Activated CD4-positive, alpha-beta T cell treated with anti-CD3 and anti-CD28 coated beads, Interleukin-2, Interleukin-4, amounts not matched to agents 100 ng/mL and 50 ng/mL, durations not matched to agents 16 hours and 8 hours (primary cell): ENCODE measurements at regions not wholly inside any gene's neighbourhood (a gene's known extent, or its start where the extent isn't known, plus 50 kb on each side); places are given as distances from the start of the nearest gene placed in this dataset.

Experiments
- DNase-seq: peaks from one replicate; pipeline ENCODE4 v3.0.0-alpha.2; 2020; ENCODE audit warnings: low spot score

DNA sequence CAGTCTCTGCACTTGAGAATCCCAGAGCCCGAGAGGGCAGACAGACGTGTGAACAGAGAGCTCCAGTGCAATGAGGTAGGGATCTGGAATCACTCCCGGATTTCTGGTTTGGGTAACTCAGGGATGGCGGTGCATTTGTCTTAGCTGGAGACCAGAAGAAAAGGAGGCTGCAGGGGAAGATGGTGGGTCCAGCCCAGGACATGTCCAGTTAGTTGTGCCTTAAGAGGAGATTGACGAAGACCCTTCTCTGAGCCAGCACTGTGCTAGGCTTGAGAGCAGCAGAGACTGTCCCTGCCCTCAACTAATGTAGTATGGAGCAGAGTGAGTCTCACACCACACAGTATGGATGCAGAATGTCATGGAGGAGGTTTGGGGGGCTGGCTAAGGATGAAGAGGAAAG, 150.6 kb upstream of the COPS8 start:
- no peak for DNase-seq

DNA sequence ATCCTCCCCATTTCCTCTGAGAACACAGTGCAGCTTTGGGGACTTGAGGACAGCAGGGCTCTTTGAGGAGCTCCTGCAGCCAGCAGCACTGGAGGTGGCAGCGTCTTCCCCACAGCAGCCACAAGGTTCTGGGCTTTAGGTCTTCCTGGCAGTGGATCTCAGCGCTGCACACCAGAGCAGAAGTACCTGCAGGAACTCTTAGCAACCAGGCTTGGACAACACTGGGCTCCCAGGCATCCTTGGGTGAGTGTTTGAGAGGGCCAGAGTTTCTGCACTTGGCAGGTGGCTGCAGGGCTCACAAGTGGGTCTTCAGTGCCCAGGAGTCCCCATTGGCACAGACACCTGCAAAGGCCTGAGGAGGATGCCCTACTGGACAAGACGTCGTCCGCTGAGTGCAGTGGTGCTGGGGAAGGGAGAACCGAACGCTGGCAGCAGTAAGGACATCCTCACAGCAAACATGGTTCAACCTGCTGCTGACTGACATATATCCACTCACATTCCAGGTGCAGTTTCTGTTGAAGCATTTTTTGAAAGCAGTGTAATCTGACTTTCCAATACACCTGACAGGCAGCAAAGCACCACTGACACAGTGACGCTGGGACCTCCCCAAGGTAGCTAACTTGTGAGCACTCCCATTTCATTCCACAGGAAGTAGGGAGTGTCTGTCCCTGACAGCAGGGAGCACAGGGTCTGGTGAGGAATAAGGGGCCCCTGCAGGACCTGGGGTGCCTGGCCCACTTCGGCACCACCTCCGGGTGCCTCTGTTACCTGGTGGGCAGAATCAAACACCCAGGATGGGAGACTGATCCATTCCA, 149.9 kb upstream of the COPS8 start:
- DNase-seq, result no peak

DNA sequence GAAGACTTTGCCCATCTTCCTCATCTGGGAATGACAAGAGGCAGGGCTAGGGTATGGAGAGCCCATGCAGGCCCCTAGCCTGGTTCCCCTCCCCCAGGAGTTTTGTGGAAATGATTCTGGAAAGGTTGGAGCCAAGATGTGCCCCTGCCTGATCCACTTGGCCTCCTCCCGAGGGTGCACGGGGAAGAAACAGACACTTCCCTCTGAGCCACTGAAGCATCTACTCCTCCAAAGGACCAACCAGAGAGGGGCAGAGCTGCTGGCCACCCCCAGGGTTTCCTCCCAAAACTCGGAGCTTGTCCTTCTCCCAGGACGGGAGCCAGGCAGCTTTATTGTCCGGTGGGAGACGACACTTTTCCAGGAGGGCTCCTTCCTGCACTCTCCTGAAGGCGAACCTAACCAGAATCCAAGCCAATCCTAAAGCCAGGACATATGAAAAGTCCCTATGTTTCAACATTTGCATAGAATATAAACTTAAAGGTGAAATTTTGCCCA, 149.2 kb upstream of the COPS8 start:
- no peak for DNase-seq

DNA sequence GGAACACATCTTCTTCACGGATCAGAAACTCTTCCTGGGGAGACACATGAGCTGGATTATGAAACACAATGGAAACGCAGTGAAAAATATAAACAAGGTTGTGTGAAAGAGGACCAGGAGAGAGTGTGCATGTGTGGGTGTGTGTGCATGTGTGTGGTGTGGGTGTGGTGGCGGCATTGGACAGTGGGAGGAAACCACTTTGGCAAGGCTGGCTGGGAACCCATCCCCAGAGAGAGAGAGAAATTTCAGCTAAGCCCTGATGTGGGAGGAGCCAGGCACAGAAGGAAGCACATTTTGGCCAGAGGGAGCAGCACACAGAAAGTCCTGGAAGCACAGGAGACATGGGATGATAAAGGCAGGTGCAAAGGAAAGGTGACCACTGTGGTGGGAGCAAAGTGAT, 147.6 kb upstream of the COPS8 start:
- no peak for DNase-seq

DNA sequence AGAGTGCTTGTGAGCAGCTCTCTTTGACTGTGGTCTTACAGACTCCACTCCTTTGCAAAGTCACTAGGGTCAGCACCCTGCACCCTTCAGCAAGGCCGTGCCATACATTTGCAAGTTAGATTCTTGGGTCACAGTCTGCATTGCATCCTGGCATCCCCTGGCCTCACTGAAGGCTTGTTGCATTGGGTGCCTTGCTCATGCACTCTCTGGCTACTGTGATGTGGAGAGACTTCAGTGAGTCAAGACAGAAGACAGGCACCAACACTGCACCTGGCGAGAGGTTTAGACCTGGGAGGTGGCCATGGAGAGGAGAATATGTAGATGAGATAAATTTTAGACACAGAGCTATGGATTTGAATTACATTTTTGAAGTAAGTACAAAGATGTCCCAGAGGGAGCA, 146.4 kb upstream of the COPS8 start:
- no peak for DNase-seq

DNA sequence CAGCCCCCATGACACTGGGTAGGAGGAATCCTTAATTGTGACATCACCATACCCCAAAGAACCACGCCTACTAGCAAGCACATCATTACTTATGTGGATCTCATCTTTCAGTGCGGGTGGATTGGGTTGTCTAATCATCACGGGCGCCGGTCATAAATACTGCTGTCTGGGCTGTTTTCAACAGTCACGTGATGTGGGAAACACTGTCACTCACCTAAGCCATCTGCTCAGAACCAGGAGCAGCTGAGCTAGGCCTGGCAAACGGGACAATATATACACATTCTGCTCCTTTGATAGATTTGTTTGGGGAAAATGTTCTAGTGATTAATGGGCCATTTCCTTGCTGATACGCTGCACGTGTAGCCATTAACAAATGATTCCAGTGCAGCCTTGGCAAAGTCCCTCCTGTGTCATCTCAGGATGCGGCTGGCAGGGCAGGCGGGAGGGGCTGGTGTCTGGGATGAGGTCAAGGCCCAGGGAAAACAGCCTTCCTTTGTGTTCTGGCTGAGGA, 145.9 kb upstream of the COPS8 start:
- no peak for DNase-seq

DNA sequence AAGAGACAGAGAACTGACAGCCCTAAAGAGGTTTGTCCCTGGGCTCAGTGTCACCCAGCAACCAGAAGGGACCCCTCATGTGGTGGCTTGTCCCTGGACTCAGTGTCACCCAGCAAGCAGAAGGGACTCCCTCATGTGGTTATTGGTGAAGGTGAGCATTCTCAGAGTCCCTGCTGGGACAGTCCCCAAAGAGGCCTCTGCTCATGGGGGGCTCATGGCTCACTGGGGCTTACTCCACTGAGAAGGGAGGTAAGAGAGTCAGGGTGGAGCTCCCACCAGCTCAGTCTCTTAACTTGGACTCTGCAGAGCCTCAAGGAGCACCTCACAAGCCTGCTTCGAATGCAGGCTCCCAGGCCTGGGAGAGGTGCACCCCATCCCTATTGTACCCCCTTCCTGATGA, 145.2 kb upstream of the COPS8 start:
- no peak for DNase-seq

DNA sequence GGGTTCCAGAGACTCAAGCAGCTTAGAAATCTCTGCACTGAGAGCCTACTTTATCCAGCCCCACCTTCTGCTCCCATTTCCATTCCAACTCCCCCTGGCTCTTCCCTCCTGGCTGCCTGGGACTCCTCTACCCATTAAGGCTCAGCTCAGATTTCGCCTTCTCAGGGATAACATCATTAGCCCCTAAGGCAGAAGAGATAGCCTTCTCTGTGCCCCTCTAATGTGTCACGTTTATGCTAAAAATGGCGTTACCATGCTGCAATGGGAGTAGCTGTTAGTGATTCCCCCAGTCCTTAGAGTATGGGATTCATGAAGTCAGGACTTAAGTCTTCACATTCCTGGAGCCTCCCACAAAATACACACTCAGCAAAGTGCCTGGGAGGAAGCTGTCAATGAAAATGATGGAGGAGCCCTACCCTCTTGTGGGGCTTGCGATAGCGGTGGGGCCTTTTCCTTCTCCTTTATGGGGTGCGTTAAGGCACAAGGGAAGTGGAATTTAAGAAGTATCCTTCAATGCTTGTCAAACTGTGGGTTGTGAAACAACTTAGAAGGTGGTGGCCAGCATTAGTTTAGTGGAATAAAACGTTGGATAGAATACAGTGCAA, 144.7 kb upstream of the COPS8 start:
- no peak for DNase-seq

DNA sequence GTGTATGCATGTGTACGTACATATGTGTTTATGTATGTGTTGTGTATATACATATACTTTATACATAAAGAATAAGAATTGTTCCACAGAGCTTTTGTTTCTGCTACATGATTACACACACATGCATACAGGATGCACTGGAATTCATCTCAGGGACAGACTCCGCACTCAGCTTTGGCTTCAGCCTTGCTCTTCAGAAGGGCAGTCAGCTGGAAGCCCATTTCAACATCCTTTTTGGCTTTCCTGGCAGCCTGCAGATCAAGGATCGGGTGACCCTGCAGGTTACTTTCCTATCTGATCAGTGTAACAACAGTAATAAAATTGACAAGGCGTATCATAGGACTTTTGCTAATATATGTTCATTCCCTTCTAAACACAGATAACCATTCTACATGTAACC, 144.1 kb upstream of the COPS8 start:
- no peak for DNase-seq

DNA sequence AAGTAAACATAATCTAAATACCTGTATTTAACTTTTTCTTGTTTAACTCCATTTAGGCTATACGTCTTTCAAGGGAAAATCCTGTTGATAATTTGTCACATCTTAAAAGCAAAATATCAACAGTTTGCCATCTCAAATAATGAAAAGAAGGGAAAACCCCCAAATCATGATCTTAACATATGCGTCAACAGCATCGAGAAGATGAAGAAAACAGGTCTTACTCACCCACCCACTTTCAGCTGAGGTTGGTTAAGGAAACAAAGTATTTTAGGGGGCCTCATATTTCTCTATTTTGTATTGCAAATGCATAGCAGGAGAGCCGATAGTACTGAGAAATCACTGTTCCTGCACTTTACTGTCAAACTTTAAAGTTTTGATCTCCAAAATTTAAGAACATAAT, 143.1 kb upstream of the COPS8 start:
- DNase-seq, result no peak

DNA sequence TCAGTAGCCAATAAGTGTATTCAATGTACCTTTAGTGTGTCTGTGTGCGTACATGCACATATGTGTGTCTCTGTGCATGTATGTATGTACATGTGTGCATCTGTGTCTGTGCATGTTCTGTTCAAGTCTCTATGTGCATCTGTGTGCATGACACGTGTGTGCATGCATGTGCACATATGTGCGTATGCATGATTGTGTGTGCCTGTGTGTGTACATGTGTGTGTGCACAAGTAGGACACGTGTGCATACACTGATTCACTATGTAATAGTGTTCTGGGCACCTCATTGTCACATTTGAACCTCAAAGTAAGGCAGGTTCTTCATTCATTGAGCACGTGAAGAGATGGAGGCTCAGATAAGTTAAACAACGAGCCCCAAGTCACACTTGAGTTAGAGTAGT, 142.6 kb upstream of the COPS8 start:
- DNase-seq, result no peak

DNA sequence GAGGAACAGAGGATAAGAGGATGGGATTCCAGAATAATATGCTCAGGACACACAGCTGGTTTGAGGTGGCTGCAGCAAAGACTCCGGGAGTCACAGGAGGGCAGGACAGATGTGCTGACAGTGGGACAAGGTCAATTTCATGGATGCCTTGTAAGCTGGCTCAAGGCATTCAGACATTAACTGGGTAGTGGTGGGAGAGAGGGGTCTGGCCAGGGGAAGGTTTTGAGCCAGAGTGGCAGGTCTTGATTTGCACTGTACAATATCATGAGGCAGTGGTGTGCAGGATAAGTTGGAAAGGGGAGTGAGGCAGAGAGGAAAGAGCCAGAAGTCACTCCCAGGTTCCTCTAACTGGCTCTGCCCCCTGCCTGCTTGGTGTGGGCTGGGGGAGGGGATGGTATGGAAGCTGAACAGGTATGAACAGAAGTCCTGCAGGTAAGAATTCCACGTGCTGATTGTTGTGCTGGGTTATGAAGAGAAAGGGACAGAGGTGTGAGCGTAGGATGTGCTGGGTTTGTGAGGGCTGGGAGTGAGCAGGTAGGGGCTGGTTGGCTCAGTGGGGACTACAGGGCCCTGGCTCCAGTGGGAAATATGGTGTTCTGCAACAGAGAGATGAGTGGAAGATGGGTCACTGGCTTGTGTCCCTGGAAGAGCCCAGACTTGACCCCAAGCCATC, 141.7 kb upstream of the COPS8 start:
- DNase-seq, result no peak

DNA sequence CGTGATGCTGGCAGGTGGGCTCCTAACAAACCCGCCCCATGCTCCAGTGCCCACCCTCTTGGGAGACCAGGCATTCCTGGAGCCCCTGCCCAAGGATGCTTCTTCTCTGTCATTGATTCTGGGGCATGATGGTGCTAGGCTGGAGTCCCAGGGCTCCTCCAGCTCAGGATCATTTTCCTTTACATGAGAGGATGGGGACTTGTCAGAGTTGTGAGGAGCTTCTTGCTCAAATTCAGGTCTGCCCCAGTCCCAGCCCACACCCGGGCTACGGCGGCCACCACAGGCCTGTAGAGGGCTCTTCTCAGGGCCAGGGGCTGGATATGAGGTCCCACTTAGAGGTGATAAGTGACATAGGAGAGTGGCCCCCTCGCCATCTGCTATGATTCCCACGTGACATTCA, 141.1 kb upstream of the COPS8 start:
- DNase-seq, result no peak

DNA sequence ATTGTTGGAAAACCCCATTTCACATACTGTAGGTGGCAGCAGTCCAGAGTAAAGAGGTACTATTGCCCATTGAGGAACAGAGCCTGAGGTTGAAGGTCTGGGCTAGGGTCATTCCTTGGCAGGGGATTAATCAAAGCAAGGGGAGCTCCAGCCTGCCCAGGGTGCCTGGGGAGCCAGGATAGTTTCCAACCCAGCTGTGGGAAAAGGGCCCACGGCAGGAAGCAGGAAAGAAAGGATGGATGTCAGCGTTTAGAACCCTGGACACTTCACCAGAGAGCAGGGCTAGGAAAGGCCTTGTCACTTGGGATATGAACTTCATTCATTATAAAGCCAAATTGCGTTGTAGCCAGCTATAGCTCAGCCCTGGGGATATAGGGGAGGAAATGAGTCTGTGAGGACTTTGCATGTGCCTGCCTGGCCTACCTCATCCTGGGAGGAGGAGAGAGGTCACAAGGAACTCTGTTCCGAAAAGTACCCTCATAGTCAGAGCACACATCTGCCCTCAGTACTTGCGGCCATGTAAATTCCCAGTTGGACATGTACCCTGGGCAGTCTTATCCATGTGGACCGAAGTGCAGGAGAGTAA, 140.2 kb upstream of the COPS8 start:
- DNase-seq, result no peak

DNA sequence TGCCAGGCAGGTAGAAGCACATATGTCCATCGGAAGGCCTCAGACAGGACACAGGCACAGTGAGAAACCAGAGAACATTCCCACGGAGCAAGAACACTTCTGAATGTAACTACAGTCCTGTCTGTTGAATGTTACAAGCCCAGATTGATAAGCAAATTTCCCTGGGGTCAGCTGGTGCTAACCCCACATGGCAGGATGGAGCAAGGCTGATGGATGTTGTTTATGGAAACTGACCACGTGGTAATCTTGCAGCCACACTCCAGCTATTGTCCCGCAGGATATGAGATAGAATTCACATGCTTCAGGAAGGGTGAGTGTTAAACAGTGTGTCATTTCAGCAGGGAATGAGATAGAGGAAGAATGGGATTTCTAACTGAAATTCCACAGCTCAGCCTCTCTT, 138.8 kb upstream of the COPS8 start:
- no peak for DNase-seq

DNA sequence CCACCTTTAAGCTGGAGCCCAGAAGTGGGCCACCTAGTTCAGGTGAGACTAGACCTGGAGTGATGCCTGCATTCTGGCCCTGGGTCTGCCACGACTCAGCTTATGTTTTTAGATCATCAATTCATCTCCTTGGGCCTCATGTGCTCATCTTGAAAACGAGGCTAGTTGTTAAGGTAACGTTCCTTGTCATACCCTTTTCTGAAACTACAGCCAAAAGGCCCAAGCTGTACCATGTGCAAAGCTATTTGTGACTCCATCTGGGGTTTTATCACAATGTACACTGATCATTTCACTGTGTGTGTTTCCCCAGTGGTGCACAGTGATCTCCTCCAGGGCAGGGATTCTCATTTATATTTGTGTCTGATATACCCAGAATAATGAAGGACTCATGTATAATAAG, 138.4 kb upstream of the COPS8 start:
- DNase-seq, result no peak

DNA sequence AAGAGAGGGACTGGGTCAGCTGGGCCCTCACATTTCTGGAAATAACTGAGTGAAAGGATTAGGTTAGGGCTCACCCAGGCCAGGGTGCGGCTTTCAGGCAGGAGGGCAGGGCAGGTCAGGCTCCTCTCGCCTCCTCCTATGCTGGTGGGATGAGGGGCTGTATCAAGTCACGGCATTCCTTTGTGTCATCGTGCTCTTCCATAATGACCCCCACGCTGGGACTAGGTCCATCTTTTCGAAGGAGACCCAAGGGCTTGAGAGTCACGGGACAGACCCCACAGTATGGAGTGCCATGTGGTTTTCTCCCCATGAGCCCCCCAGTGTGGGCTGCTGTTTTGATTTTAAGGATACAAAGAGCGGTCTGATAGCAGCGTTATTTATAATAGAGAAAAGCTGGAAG, 137.8 kb upstream of the COPS8 start:
- no peak for DNase-seq

DNA sequence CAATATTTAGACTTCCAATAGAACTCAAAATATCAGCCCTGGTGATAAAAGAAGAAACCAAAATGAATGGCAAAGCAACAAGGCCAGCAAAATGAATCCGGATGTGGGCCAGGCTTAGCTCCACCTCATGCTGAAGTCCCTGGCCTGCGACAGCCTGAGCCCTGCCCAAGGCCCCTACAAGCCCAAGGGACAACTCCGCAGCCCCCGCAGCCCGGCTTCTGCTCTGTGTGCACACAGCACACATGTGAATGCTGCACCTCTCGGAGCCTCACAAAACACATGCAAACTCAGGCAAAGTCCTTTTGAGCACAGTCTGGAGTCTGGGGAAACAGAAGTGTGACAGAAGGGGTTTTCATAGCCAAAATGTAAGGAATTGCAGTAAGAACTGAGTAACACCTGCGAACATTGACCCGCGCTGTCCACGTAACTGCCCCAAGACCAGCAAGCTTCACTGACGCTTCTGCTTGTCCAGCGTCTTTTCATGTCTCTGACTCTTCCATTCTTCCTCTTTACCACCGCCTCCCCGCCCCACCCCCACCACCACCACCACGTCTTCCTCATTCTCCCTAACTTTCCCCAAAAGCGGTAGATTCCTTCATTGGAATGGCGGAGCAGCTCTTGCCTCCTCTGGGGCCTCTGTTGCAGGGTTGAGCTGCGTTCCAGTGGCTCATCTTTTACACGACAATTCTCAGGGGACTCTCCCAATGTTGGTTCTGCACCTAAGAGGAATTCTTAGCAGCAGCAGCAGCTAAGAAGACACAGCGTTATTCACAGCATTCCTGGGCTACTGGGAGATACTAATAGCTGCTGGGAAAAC, 136.4 kb upstream of the COPS8 start:
- no peak for DNase-seq

DNA sequence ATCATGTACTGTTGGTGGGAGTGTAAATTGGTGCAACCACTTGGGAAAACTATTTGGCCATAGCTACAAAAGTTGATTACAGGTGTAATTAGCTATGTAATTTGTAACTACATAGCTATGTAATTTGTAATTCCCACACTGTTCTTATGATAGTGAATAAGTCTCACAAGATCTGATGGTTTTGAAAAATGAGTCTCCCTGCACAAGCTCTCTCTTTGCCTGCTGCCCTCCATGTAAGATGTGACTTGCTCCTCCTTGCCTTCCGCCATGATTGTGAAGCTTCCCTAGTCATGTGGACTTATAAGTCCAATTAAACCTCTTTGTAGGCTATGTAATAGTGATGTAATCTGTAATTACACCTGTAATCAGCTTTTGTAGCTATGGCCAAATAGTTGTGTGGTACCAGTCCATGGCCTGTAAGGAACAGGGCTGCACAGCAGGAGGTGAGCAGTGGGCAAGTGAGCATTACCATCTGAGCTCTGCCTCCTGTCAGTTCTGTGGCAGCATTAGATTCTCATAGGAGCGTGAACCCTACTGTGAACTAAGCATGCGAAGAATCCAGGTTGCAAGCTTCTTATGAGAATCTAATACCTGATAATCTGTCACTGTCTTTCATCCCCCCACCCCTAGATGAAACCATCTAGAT, 133.7 kb upstream of the COPS8 start:
- DNase-seq, result no peak

DNA sequence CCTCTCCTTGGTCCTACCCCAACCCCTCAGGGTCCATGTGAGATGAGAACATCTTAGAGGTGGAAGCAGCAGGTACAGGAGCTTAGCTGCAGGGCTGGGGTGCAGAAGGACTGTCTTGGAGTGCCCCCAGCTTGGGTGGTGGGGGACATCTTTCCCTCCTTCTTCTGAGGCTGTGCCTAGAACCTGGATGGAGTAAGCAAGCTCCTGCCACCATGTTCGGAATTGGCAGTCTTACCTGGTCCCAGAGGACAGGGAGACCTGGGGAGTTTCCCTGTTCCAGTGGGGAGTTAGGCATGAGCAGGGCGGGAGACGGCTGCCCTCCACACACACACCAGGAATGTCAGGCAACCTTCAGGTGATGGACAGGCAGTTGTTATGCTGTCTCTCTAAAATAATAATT, 131.0 kb upstream of the COPS8 start:
- DNase-seq, result no peak

DNA sequence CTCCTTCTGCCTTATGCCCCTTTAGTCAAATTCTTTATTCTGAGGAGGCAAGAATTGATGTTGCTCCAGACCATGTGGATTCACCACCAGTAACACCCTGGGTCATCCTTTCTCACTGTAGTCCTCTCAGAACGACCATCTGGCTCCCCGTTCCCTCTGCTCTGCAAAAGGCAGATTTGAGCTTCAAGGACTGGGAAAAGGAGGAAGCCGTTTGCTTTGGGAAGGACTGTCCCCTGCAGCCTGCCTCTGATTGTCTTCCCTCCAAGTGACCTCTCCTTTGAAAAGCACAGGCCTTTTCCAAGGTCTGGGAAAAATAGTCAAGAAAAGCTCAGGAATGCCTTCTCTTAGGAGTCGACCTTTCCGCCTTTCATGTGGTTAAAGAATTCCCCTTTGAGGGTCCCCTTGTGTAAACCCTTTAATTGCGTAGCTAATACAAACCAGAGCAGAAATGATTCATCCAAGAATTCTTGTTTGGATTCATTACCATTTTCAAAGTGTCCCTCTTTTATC, 130.1 kb upstream of the COPS8 start:
- no peak for DNase-seq
